AG04450 (cell line): ENCODE measurements at regions not wholly inside any gene's neighbourhood (a gene's known extent, or its start where the extent isn't known, plus 50 kb on each side); places are given as distances from the start of the nearest gene placed in this dataset.
"Not testable (repeated sequence)": the region's sequence is repeated elsewhere in the genome, so short reads cannot be mapped to it uniquely, and the experiment has no call there.

Source experiments
- CTCF ChIA-PET: fragments of 300-600, 350-600 bp; formaldehyde crosslinking; extraction: SDS; loops from one replicate; lab custom pipeline; 2022; ENCODE audit warnings: antibody characterized with exemption, inconsistent platforms; lab: Charles Lee
- POLR2A ChIA-PET: fragments of 350-600 bp; formaldehyde crosslinking; extraction: SDS; loops from one replicate; lab custom pipeline; 2021; ENCODE audit warnings: antibody characterized with exemption, inconsistent platforms; lab: Yijun Ruan, JAX
- DNase-seq: peaks from one replicate; pipeline ENCODE4 v3.0.0-alpha.2; 2011; ENCODE audit warnings: low read depth, low spot score
- H3K27ac ChIP-seq: one replicate; pipeline ENCODE4 v1.5.1; 2012; ENCODE audit warnings: low read depth, low read length, control low read depth
- H3K27me3 ChIP-seq: one replicate; pipeline ENCODE4 v1.6.0; 2012; ENCODE audit warnings: low read length; ENCODE audit not compliant: control insufficient read depth, insufficient read depth
- H3K4me3 ChIP-seq: 2 replicates; pipeline ENCODE4 v1.5.1; 2011; ENCODE audit warnings: mild to moderate bottlenecking, low read depth, low read length, control low read depth
- H3K9me3 ChIP-seq: 2 replicates; pipeline ENCODE4 v1.5.1; 2012; ENCODE audit warnings: low read length; ENCODE audit not compliant: control insufficient read depth, insufficient read depth
- CTCF ChIP-seq: IDR thresholded peaks from 2 replicates; pipeline ENCODE4 v1.5.1; 2011; ENCODE audit warnings: low read depth, low read length, control low read depth, inconsistent platforms

- Histone ChIP-seq H3K9me3 (no peaks in the 10 kb centered on the region), H3K4me3 (no peak overlapping the region), H3K27me3 (no peaks in the 10 kb centered on the region), H3K27ac (no peak overlapping the region)
- CTCF ChIA-PET = interaction anchor here (0.8 kb wide), 1 partner anchor 13 kb away, joined by 3 read pairs; no protein-coding TSS in a partner anchor
- TF ChIP-seq CTCF = no peak
- POLR2A ChIA-PET = no interaction called here
- DNase-seq = no peak
Observed at GRCh38 chr3:140883428-140884040, 58.1 kb upstream of the SLC25A36 start.

- H3K27me3 ChIP-seq, H3K4me3 ChIP-seq, CTCF ChIA-PET, DNase-seq, H3K9me3 ChIP-seq, POLR2A ChIA-PET, H3K27ac ChIP-seq: not testable (repeated sequence)
Observed at GRCh38 chr3:140885697-140886096, 55.9 kb upstream of the SLC25A36 start.
